ENCODE measurements at regions not wholly inside any gene's neighbourhood (a gene's known extent, or its start where the extent isn't known, plus 50 kb on each side); places are given as distances from the start of the nearest gene placed in this dataset.
"Not testable (repeated sequence)": the region's sequence is repeated elsewhere in the genome, so short reads cannot be mapped to it uniquely, and the experiment has no call there.

GRCh38 chr3:10666621-10667020, 149.4 kb upstream of the SLC6A11 start:
- no peak for DNase-seq (ENCODE audit: low read depth)

DNA sequence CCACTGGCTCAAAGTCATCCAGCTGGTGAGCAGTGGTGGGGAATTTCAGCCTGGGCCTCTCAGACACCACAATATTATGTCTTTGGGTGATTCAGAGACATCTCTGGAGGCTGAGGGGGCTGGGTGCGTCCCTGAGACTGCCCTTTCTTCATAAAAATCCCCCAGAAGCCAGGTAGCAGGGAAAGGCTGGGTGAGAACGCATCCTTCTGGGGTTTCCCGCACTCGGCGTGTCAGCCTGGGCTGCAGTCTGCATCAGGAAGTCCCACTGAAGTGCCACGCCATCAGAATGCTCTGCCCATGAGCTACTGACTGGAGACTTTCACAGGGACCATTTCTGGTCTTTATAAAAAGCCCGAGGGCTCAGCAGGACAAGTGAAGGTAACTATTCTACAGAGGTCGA, 148.8 kb upstream of the SLC6A11 start:
- no peak for DNase-seq (ENCODE audit: low read depth)

DNA sequence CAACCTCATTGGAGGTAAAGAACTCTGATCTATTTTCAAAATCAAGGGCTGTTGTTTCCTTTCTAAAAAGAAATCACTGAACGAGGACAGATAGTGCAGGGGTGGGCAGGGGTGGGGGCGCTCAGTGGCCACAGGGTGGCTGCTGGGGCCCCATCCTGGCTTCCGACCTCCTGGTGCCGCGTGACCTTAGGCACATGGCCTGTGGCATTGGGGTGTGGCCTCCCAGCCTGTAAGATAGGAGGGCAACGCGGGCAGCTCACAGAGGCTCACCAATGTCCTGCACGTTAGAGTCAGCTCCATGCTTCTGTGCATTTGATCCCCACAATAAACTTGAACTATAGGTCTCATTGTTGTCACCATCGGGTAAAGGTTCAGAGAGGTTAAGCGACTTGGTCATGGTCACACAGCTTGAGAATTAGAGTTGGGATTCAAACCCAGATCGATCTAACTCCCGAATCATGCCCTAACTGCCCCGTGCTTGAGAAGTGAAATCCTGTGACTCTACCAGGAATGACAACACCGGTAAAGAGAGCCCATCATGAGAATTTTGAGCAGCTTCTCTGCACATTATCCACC, 148.0 kb upstream of the SLC6A11 start:
- no peak for DNase-seq (ENCODE audit: low read depth)

GRCh38 chr3:10669490-10670048, 146.5 kb upstream of the SLC6A11 start:
- DNase-seq (ENCODE audit: low read depth) = no peak

DNA sequence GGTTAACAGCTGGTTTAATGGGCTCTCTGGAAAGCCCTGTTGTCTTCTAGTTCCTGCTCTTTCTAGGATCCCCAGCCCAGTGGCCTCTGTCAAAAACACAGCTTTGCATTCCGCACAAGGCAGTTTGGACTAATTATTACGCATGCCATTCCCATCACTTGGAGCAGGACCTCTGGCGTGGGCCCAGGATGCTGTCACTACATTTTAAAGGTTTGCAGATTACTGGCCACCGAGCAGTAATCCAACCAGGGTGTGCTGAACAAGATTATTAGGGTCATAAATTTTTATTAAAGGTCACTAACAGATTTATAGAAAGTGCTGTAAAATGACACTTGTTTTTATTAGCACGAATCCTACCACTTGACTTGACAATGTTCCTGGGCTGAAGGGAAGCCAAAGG, 143.6 kb upstream of the SLC6A11 start:
- DNase-seq (ENCODE audit: low read depth) = peak; percentile 6

DNA sequence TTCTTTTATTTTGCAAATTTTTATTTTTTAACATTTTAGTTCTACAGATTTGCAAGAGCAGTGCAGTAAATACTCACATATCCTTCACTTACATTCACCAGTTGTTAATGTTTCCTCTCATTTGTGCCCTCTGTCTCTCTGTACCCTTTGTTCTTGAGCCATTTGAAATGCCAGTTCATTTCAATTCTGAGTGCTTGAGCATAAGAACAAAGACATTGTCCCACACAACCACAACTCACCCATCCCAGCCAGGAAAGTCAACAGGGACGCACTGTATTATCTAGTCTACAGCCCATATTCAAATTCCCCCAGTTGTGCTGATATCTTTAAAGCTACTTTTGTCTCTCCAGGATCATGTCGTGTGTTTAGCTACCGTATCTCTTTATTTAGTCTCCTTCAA, 141.4 kb upstream of the SLC6A11 start:
- DNase-seq (ENCODE audit: low read depth) = no peak

- DNase-seq (ENCODE audit: low read depth) = no peak
Observed at GRCh38 chr3:10676905-10677304, 139.1 kb upstream of the SLC6A11 start.

DNA sequence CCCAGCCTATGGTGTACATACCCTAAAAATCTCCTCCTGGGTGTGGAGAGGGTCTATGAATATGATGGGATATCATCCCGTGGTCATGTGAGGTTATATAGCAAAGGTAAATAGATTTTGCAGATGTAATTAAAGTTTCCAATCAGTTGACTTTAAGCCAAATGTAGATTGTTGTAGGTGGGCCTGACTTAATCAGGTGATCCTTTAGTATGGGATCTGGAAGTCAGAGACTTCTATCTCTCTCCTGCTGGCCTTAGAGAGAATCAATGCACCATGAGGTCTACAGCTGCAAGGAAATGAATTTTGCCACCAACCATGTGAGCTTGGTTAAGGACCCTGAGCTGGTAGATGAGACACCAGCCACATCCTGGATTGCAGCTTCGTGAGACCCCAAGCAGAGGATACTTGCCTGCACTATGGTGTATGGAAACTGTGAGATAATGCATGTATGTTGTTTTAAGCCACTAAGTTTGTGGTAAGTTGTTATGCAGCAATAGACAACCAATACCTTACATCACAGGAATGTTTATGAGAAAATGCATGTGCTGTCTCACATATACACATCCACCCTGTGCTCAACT, 137.1 kb upstream of the SLC6A11 start:
- DNase-seq (ENCODE audit: low read depth) = no peak

GRCh38 chr3:10680796-10681195, 135.2 kb upstream of the SLC6A11 start:
- DNase-seq (ENCODE audit: low read depth) = no peak

DNA sequence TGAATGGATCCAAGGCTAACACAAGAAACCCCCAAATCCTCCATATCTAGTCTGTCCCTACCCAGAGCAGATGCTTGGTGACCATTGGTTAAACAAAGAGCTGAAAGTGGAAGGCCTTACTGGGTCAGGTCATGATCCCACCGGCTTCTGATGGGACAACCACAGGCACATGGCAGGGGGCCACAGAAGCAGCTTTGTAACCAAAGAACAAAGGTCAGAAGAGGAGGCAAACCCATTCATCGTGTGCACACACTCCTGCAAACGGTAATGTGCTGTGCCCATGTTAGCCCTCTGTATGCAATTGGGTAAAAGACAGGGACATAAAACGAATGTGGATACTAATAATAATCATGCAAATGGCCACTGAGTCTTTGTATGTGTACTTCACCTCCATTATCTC, 133.3 kb upstream of the SLC6A11 start:
- DNase-seq (ENCODE audit: low read depth) = no peak

DNA sequence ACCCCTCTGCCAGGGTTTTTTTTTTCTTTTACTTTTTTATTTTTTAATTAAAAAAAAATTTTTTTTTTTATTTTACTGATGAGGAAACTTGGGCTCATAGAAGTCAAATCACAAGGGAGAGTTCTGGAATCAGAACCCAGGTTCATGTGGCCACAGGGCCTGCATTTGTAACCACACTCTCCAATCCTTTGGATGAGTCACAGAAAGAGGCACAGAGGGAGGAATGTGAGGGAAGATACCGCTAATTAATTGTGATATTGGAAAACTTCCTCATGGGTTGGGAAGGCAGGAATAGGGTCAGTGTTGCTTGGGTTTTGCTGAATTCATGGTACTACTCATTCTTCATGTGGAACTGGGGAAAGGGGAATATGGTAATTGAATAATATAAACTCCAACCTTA, 132.9 kb upstream of the SLC6A11 start:
- peak; percentile 10 for DNase-seq (ENCODE audit: low read depth)

DNA sequence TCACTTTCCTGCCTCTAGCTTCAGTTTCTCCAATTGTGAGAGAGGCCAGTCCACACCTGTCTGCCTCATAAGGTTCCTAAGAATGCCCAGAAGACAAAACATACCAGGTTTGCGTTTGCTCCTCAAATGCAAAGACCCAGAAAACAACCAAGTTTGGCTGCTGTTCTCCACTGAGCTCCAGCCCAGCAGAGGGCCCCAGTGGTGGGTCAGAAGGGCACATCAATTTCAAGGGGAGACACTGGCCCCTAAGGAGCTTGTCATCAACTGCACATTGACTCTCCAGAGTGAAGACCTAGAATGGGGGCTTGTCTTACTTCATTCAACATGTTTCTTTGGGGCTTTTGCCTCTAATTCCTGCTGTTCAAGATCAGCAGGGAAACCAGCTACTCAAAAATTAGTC, 127.9 kb upstream of the SLC6A11 start:
- DNase-seq (ENCODE audit: low read depth) = no peak

- no peak for DNase-seq (ENCODE audit: low read depth)
Observed at GRCh38 chr3:10688548-10689172, 127.4 kb upstream of the SLC6A11 start.

DNA sequence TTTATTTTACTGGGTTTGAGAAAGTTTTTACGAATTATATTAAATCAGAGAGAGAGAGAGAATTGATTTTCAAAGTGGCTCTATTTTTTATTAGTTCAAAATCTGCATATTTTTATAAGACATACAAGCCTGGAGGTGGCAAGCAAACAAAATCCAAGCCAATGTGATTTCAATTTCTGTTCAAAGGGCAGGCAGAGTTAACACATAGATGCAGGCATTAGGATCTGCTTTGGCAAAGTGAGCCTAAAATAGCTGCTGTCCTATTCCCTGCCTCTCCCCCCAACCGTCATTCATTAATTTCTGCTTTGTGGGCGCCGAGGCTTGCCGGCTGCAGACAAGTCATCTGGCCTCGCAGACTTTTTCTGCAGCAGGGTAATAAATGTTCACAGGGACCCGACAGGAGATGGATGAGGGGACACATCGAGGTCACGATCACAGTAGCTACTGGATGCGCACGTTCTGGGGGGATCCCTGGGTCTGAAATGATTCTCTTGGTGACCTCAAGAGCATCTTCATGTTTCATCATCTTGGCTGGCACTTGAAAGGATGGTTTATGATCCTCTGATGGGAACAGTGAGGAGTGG, 123.9 kb upstream of the SLC6A11 start:
- DNase-seq (ENCODE audit: low read depth) = no peak

DNA sequence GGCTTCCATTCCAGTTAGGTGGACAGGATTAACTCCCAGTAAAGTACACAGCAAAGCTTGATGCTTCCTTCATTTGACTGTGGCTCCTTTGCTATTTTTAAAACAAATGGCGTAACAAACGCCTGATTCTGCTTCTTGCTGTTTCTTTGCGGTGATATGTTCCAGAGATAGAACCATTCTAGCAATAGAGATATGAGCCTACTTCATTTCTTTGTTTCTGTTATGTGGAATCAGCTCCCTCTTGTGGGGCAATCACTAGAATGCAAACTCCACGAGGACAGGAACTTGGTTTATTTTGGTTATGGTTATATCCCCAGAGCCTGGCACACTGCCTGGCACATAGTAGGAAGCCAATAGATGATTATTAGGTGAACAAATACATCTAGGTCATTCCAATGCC, 122.6 kb upstream of the SLC6A11 start:
- DNase-seq (ENCODE audit: low read depth) = peak; percentile 9

DNA sequence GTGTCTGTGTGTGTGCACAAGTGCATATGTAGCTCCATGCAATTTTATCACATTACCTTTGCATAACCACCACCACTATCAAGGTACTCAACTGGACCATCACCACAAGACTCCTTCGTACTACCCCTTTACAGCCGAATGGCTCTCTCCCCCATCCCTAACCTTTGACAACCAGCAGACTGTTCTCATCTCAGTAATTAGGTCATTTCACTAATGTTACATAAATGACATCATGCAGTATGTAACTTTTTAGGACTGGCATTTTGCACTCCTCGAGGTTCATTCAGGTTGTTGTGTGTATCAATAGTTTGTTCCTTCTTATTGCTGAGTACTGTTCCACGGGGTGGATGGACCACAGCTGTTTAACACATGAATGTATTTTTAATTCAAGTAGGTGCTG, 121.8 kb upstream of the SLC6A11 start:
- DNase-seq (ENCODE audit: low read depth) = no peak

DNA sequence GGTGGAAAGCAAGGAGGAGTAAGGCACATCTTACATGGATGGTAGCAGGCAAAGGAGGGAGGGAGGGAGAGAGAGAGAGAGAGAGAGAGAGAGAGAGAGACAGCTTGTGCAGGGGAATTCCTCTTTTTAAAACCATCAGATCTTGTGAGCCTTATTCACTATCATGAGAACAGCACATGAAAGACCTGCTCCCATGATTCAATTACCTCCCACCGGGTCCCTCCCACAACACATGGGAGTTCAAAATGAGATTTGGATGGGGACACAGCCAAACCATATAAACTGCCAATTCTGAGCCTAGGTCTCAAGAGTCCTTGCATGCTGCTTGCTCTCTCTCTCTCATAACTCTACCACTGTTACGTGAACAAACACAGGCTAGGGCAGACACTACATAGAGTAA, 120.8 kb upstream of the SLC6A11 start:
- not testable (repeated sequence) for DNase-seq (ENCODE audit: low read depth)

GRCh38 chr3:10695595-10696285, 120.3 kb upstream of the SLC6A11 start:
- DNase-seq (ENCODE audit: low read depth) = no peak

- peak; percentile 20 for DNase-seq (ENCODE audit: low read depth)
Observed at GRCh38 chr3:10697918-10698317, 118.1 kb upstream of the SLC6A11 start.

DNA sequence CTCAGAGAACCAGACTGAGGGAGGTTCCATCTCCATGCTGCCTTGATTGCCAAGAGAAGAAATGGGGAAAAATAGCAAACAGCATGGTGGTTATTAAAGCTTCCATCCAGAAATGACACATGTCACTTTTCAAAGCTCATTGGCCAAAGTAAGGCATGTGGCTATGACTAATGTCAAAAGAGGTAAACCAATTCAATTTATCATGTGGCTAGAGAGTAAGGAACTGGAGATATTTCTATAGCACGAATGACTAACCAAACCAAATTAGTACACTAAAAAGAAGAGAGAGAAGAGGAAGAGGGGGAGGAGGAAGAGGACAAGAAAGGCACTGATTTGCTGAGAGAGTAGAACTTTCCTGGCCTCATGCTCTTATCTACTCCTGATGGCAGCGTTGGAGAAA, 115.2 kb upstream of the SLC6A11 start:
- DNase-seq (ENCODE audit: low read depth) = no peak

- peak; percentile 16 for DNase-seq (ENCODE audit: low read depth)
Observed at GRCh38 chr3:10702961-10703740, 112.9 kb upstream of the SLC6A11 start.

- DNase-seq (ENCODE audit: low read depth) = peak; percentile 54
Observed at GRCh38 chr3:10703875-10704274, 112.2 kb upstream of the SLC6A11 start.

Measured in EH (cell line).